Natural killer cell (primary cell): ENCODE measurements at regions not wholly inside any gene's neighbourhood (a gene's known extent, or its start where the extent isn't known, plus 50 kb on each side); places are given as distances from the start of the nearest gene placed in this dataset.

Experiments used
- ATAC-seq, 3 donors: fragments of 150-1000 bp in 2 of 3; fragments of 200-7000 bp in 1 of 3; cut with Tn5 transposase; 1 replicate in 1 of 3; 2 replicates in 2 of 3; pipeline ENCODE4 v1.10.0; 2021; ENCODE audit warnings: mild to moderate bottlenecking in 2 of 3, moderate library complexity in 2 of 3
- DNase-seq, 2 donors: peaks; one replicate each; pipeline versions ENCODE4 v3.0.0 to v3.0.0-alpha.2; 2013 to 2021; ENCODE audit warnings: mixed read lengths in 1 of 2
- H3K27ac ChIP-seq: one replicate; pipeline ENCODE4 v1.5.1; 2013; ENCODE audit warnings: mild to moderate bottlenecking, low read length
- H3K27me3 ChIP-seq: one replicate; pipeline ENCODE4 v1.6.1; 2013; ENCODE audit warnings: low read length; ENCODE audit not compliant: control insufficient read depth, insufficient read depth
- H3K36me3 ChIP-seq: one replicate; pipeline ENCODE4 v1.6.1; 2013; ENCODE audit warnings: low read length; ENCODE audit not compliant: control insufficient read depth, insufficient read depth
- H3K4me1 ChIP-seq: one replicate; pipeline ENCODE4 v1.6.1; 2013; ENCODE audit warnings: low read length; ENCODE audit not compliant: control insufficient read depth, insufficient read depth
- H3K4me3 ChIP-seq: one replicate; pipeline ENCODE4 v1.5.1; 2013; ENCODE audit warnings: low read length
- H3K9me3 ChIP-seq: one replicate; pipeline ENCODE4 v1.6.1; 2013; ENCODE audit warnings: low read length; ENCODE audit not compliant: control insufficient read depth, insufficient read depth
- H3K27ac Mint-ChIP-seq, 2 donors: one replicate each; pipeline ENCODE4 v1.8.0; 2022; ENCODE audit warnings: mild to moderate bottlenecking in 2 of 2, mixed read lengths in 2 of 2, moderate library complexity in 1 of 2
- H3K27me3 Mint-ChIP-seq, 2 donors: one replicate each; pipeline ENCODE4 v1.8.0; 2022; ENCODE audit warnings: low read depth in 2 of 2, mixed read lengths in 2 of 2
- H3K36me3 Mint-ChIP-seq: one replicate; pipeline ENCODE4 v1.8.0; 2022; ENCODE audit warnings: mixed read lengths
- H3K4me1 Mint-ChIP-seq, 2 donors: one replicate each; pipeline ENCODE4 v1.8.0; 2022; ENCODE audit warnings: mixed read lengths in 2 of 2
- H3K4me3 Mint-ChIP-seq: one replicate; pipeline ENCODE4 v1.8.0; 2022; ENCODE audit warnings: mild to moderate bottlenecking, moderate library complexity, mixed read lengths
- H3K9me3 Mint-ChIP-seq, 2 donors: one replicate each; pipeline ENCODE4 v1.8.0; 2022; ENCODE audit warnings: mixed read lengths in 2 of 2
- WGBS: methylation state at CpG from one replicate; pipeline ENCODE4 v1.1.7; 2013; ENCODE audit warnings: missing lambda C conversion rate; ENCODE audit not compliant: insufficient coverage; 5-methylcytosine and 5-hydroxymethylcytosine counted together
- intact Hi-C: fragments of 100-400 bp; cut with micrococcal nuclease; formaldehyde crosslinking; loops from one replicate; pipeline ENCODE4 v1.14.2; 2022
- TF ChIP-seq, protein P1 (sequence below): fragments of 200-600 bp; IDR thresholded peaks from one replicate; pipeline ENCODE4 v1.8.0; 2022; ENCODE audit warnings: antibody characterized with exemption

DNA sequence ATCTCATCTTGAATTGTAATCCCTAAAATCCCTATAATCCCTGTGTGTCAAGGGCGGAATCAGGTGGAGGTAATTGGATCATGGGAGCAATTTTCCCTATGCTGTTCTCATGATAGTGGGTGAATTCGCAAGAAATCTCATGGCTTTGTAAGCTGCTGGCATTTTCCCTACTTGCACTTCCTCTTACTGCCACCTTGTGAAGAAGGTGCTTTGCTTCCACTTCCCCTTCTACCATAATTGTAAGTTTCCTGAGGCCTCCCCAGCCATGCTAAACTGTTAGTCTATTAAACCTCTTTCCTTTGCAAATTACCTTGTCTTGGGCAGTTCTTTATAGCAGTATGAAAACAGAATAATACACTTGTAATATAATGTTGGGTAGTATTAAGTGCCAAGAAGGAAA, 1087.4 kb upstream of the SLIT2 start:
- no peaks in the 10 kb centered on the region for H3K9me3 ChIP-seq
- 80% methylated on average over 1 of the region's 2 CpGs for WGBS
- Mint-ChIP-seq H3K4me3 (no peak overlapping the region), H3K27me3 (no peaks in the 10 kb centered on the region), H3K36me3 (peaks cover 17% of the 10 kb centered on the region), H3K9me3 (peaks cover 10 to 22% of the 10 kb centered on the region in 2 donors), H3K27ac (no peak overlapping the region), H3K4me1 (no peaks in the 10 kb centered on the region)
- no peaks in the 10 kb centered on the region for H3K27me3 ChIP-seq
- TF ChIP-seq, protein P1, sequence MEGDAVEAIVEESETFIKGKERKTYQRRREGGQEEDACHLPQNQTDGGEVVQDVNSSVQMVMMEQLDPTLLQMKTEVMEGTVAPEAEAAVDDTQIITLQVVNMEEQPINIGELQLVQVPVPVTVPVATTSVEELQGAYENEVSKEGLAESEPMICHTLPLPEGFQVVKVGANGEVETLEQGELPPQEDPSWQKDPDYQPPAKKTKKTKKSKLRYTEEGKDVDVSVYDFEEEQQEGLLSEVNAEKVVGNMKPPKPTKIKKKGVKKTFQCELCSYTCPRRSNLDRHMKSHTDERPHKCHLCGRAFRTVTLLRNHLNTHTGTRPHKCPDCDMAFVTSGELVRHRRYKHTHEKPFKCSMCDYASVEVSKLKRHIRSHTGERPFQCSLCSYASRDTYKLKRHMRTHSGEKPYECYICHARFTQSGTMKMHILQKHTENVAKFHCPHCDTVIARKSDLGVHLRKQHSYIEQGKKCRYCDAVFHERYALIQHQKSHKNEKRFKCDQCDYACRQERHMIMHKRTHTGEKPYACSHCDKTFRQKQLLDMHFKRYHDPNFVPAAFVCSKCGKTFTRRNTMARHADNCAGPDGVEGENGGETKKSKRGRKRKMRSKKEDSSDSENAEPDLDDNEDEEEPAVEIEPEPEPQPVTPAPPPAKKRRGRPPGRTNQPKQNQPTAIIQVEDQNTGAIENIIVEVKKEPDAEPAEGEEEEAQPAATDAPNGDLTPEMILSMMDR = no peak
- no peaks in the 10 kb centered on the region for H3K4me1 ChIP-seq
- H3K36me3 ChIP-seq = no peaks in the 10 kb centered on the region
- no peak overlapping the region for H3K4me3 ChIP-seq
- DNase-seq = no peak
- H3K27ac ChIP-seq = no peak overlapping the region
- intact Hi-C loops = no loop called here
- ATAC-seq = no peak

DNA sequence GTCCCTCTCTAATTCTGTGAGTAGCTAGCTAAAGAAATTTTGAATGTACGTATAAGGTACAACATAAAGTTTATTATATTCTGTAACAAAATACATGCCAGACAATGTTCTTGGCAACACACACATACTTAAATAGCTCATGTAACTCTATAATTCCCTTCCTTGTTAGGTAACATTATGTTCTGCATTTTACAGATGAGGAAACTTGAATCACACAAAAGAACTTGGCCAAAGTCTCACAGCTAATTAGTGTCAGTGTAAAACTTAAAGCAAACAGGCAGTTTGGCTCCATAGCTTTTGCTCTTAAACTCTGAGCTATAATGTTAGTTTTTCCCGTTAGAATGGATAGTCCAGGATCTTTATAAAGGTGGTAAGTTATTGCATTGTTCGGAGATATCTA, 1091.8 kb upstream of the SLIT2 start:
- no peak for ATAC-seq
- Mint-ChIP-seq H3K27ac (no peak overlapping the region), H3K27me3 (no peaks in the 10 kb centered on the region), H3K4me3 (no peak overlapping the region), H3K9me3 (peaks cover 17 to 24% of the 10 kb centered on the region in 2 donors), H3K36me3 (peaks cover 21% of the 10 kb centered on the region), H3K4me1 (no peaks in the 10 kb centered on the region)
- WGBS = 75% methylated on average over 1 of the region's 3 CpGs
- H3K36me3 ChIP-seq = no peaks in the 10 kb centered on the region
- TF ChIP-seq, protein P1 = no peak
- DNase-seq = no peak
- no peaks in the 10 kb centered on the region for H3K27me3 ChIP-seq
- peaks cover 6% of the 10 kb centered on the region for H3K9me3 ChIP-seq
- intact Hi-C loops = no loop called here
- H3K27ac ChIP-seq = no peak overlapping the region
- H3K4me3 ChIP-seq = no peak overlapping the region
- H3K4me1 ChIP-seq = no peaks in the 10 kb centered on the region

DNA sequence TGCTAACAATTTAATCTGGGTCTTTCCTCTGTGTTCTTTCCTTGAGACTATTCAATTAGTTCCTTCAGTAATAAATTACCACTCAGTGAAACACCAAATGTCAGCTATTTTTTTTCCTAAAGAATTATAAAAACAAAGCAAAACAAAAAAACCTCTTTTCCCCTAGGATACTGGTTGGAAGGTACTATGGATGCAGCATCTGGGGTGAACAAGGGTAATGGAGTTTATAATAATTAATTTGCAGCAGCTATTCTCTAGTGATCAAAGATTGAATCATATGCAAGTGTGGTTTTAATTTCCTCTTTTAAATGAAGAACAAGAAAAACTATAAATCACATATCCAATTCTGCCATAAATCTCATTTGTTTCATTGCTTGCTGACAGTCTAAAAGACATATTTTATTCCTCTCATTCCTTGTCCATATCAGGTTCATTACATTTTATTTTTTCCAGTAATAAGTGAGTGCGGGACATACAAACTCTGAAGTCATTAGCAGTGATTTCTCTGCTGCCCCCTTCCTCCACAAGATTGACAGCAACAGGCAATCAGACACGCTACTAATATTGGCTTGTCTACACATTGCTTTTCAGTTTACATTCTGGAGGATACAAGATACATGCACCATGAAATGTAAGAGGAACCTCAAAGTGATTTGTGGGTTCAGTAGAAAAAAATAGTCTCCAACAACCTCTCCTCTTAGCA, 1093.4 kb upstream of the SLIT2 start:
- Mint-ChIP-seq H3K9me3 (peaks cover 17 to 27% of the 10 kb centered on the region in 2 donors), H3K4me1 (no peaks in the 10 kb centered on the region), H3K27ac (no peak overlapping the region), H3K4me3 (no peak overlapping the region), H3K27me3 (no peaks in the 10 kb centered on the region), H3K36me3 (peaks cover 21% of the 10 kb centered on the region)
- 67% methylated on average over 2 of the region's 2 CpGs for WGBS
- TF ChIP-seq, protein P1 = no peak
- ATAC-seq = no peak
- DNase-seq = no peak
- no peaks in the 10 kb centered on the region for H3K36me3 ChIP-seq
- no peak overlapping the region for H3K27ac ChIP-seq
- peaks cover 6% of the 10 kb centered on the region for H3K9me3 ChIP-seq
- intact Hi-C loops = no loop called here
- H3K4me1 ChIP-seq = no peaks in the 10 kb centered on the region
- H3K27me3 ChIP-seq = no peaks in the 10 kb centered on the region
- H3K4me3 ChIP-seq = no peak overlapping the region

DNA sequence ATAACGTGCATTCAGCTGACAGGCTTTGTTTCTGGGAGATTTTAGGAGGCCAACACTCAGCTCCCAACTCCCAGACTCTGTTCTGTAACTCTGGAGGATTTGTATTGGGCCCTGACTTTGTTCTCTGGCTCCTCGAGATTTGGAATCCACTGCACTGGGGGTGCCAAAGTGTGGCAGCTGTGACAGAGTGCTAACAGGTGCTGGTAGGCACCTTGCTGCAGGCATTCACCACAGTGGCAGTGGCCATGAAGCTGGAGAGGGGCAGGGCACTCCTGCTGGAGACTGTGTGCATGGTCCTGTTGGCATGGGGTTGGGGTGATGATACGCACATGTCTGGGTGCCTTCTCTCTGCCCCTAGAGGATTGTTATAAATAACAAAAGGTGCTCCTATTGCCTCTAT, 1094.9 kb upstream of the SLIT2 start:
- no peaks in the 10 kb centered on the region for H3K27me3 ChIP-seq
- no peaks in the 10 kb centered on the region for H3K27me3 Mint-ChIP-seq
- WGBS = 81% methylated on average over 2 of the region's 3 CpGs
- no peak for ATAC-seq
- H3K36me3 Mint-ChIP-seq = peaks cover 21% of the 10 kb centered on the region
- intact Hi-C loops = no loop called here
- no peak overlapping the region for H3K4me3 Mint-ChIP-seq
- TF ChIP-seq, protein P1 = no peak
- DNase-seq = no peak
- no peak overlapping the region for H3K27ac ChIP-seq
- H3K9me3 Mint-ChIP-seq = peaks cover 15 to 25% of the 10 kb centered on the region in 2 donors
- peaks cover 6% of the 10 kb centered on the region for H3K9me3 ChIP-seq
- H3K27ac Mint-ChIP-seq = no peak overlapping the region
- H3K4me3 ChIP-seq = no peak overlapping the region
- H3K36me3 ChIP-seq = no peaks in the 10 kb centered on the region
- no peaks in the 10 kb centered on the region for H3K4me1 Mint-ChIP-seq
- no peaks in the 10 kb centered on the region for H3K4me1 ChIP-seq
